Liver (tissue), 8 donors: ENCODE measurements at regions not wholly inside any gene's neighbourhood (a gene's known extent, or its start where the extent isn't known, plus 50 kb on each side); places are given as distances from the start of the nearest gene placed in this dataset.

ENCODE experiments used
- DNase-seq: peaks from one replicate; pipeline ENCODE4 v3.0.0-alpha.2; 2017; ENCODE audit warnings: low spot score
- H3K27ac ChIP-seq, 2 donors: one replicate each; pipeline ENCODE4 v1.7.0; 2013; ENCODE audit warnings: inconsistent platforms in 2 of 2, low read length in 2 of 2, control low read depth in 1 of 2, low read depth in 1 of 2, mild to moderate bottlenecking in 1 of 2
- H3K27me3 ChIP-seq, 4 donors: one replicate each; pipeline versions ENCODE4 v1.6.1 to v1.7.0; 2013; ENCODE audit warnings: low read length in 3 of 4, inconsistent platforms in 1 of 4, mild to moderate bottlenecking in 1 of 4, moderate library complexity in 1 of 4; ENCODE audit not compliant: control insufficient read depth in 4 of 4, insufficient read depth in 4 of 4
- H3K36me3 ChIP-seq, 4 donors: one replicate each; pipeline versions ENCODE4 v1.6.1 to v1.7.0; 2013; ENCODE audit warnings: low read length in 3 of 4, mild to moderate bottlenecking in 3 of 4, low read depth in 1 of 4, moderate library complexity in 1 of 4; ENCODE audit not compliant: control insufficient read depth in 4 of 4, insufficient read depth in 3 of 4
- H3K4me1 ChIP-seq, 4 donors: one replicate each; pipeline versions ENCODE4 v1.6.1 to v1.7.0; 2013; ENCODE audit warnings: low read length in 3 of 4, mild to moderate bottlenecking in 3 of 4, moderate library complexity in 1 of 4; ENCODE audit not compliant: control insufficient read depth in 4 of 4, insufficient read depth in 4 of 4
- H3K4me3 ChIP-seq, 3 donors: one replicate each; pipeline versions ENCODE4 v1.6.1 to v1.7.0; 2013; ENCODE audit warnings: low read length in 3 of 3, control low read depth in 1 of 3, low read depth in 1 of 3, mild to moderate bottlenecking in 1 of 3
- H3K9ac ChIP-seq, 2 donors: one replicate each; pipeline ENCODE4 v1.7.0; 2013; ENCODE audit warnings: low read length in 2 of 2, mild to moderate bottlenecking in 2 of 2, moderate library complexity in 2 of 2, control low read depth in 1 of 2, low read depth in 1 of 2
- H3K9me3 ChIP-seq, 4 donors: one replicate each; pipeline versions ENCODE4 v1.6.1 to v1.7.0; 2013; ENCODE audit warnings: low read length in 3 of 4; ENCODE audit not compliant: control insufficient read depth in 4 of 4
- FOXA1 ChIP-seq: IDR thresholded peaks from 2 replicates; pipeline ENCODE4 v1.6.1; 2016; ENCODE audit warnings: antibody characterized with exemption
- GABPA ChIP-seq, 2 donors: IDR thresholded peaks in 1 of 2; conservative IDR thresholded peaks in 1 of 2; 2 replicates each; pipeline ENCODE4 v1.6.1; 2016; ENCODE audit warnings: antibody characterized with exemption in 2 of 2, mild to moderate bottlenecking in 1 of 2, moderate library complexity in 1 of 2
- HNF4A ChIP-seq, 2 donors: conservative IDR thresholded peaks; 2 replicates each; pipeline ENCODE4 v1.6.1; 2016; ENCODE audit warnings: antibody characterized with exemption in 2 of 2, mild to moderate bottlenecking in 2 of 2
- HNF4G ChIP-seq: IDR thresholded peaks from 2 replicates; pipeline ENCODE4 v1.6.1; 2016; ENCODE audit warnings: antibody characterized with exemption
- MAX ChIP-seq: IDR thresholded peaks from 2 replicates; pipeline ENCODE4 v1.6.1; 2016; ENCODE audit warnings: antibody characterized with exemption
- NR2F2 ChIP-seq: IDR thresholded peaks from 2 replicates; pipeline ENCODE4 v1.6.1; 2016; ENCODE audit warnings: antibody characterized with exemption
- RAD21 ChIP-seq, 2 donors: IDR thresholded peaks; 2 replicates each; pipeline ENCODE4 v1.6.1; 2016; ENCODE audit warnings: antibody characterized with exemption in 2 of 2, mild to moderate bottlenecking in 2 of 2
- RXRA ChIP-seq, 2 donors: IDR thresholded peaks; 2 replicates each; pipeline ENCODE4 v1.6.1; 2017 to 2018; ENCODE audit warnings: antibody characterized with exemption in 2 of 2, mild to moderate bottlenecking in 1 of 2
- SP1 ChIP-seq: IDR thresholded peaks from 2 replicates; pipeline ENCODE4 v1.6.1; 2018; ENCODE audit warnings: antibody characterized with exemption, mild to moderate bottlenecking
- TAF1 ChIP-seq: conservative IDR thresholded peaks from 2 replicates; pipeline ENCODE4 v1.6.1; 2016; ENCODE audit warnings: antibody characterized with exemption, mild to moderate bottlenecking
- YY1 ChIP-seq: IDR thresholded peaks from 2 replicates; pipeline ENCODE4 v1.6.1; 2016; ENCODE audit warnings: antibody characterized with exemption, mild to moderate bottlenecking
- ZBTB33 ChIP-seq: IDR thresholded peaks from 2 replicates; pipeline ENCODE4 v1.6.1; 2016; ENCODE audit warnings: antibody characterized with exemption
- WGBS: extraction: QIAGEN DNeasy Blood & Tissue Kit; methylation state at CpG from one replicate; pipeline ENCODE4 v1.1.7; 2013; 5-methylcytosine and 5-hydroxymethylcytosine counted together
- TF ChIP-seq, protein P1 (sequence below): fragments of 150-350 bp; IDR thresholded peaks from 2 replicates; pipeline ENCODE4 v1.5.1; 2017; ENCODE audit warnings: improper control_type of control experiment, low read depth, low read length; ENCODE audit not compliant: missing input control
- TF ChIP-seq, protein P2 (sequence below): IDR thresholded peaks from 2 replicates; pipeline ENCODE4 v1.6.1; 2016; ENCODE audit warnings: antibody characterized with exemption, mild to moderate bottlenecking
- donor health status: healthy.
- donor health status: healthy.
- donor health status: healthy.
- donor health status: healthy.
- donor health status: healthy.

DNA sequence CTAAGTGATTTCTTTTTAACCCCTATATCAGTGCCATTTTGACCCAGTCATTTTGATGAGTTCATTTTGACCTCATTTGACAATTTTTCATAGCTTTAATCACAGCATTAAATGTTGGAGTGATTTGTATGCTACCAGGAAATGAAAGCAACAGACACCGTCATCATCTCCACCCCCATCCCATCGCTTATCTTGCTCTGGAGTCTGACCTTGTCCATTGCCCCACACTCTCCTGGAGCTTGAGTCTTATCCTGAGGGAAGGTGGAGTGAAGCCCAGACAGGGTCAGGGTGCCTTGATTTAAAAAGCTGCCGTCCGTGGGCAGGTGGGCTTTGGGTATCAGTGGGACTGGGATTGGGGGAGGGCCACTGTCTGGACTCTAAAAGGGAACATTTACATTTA is 94.7 kb upstream of the JCAD start:
- Histone ChIP-seq H3K27me3 (no peaks in the 10 kb centered on the region), H3K36me3 (no peaks in the 10 kb centered on the region), H3K9me3 (no peaks in the 10 kb centered on the region), H3K4me1 (no peaks in the 10 kb centered on the region), H3K27ac (no peak overlapping the region), H3K9ac (no peak overlapping the region), H3K4me3 (no peak overlapping the region)
- no peak for DNase-seq
- 83% methylated on average over 4 of the region's 4 CpGs for WGBS
- TF ChIP-seq, protein P1, sequence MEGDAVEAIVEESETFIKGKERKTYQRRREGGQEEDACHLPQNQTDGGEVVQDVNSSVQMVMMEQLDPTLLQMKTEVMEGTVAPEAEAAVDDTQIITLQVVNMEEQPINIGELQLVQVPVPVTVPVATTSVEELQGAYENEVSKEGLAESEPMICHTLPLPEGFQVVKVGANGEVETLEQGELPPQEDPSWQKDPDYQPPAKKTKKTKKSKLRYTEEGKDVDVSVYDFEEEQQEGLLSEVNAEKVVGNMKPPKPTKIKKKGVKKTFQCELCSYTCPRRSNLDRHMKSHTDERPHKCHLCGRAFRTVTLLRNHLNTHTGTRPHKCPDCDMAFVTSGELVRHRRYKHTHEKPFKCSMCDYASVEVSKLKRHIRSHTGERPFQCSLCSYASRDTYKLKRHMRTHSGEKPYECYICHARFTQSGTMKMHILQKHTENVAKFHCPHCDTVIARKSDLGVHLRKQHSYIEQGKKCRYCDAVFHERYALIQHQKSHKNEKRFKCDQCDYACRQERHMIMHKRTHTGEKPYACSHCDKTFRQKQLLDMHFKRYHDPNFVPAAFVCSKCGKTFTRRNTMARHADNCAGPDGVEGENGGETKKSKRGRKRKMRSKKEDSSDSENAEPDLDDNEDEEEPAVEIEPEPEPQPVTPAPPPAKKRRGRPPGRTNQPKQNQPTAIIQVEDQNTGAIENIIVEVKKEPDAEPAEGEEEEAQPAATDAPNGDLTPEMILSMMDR, result no peak
- TF ChIP-seq MAX, result no peak
- TF ChIP-seq GABPA (IDR thresholded peaks at IDR 0.05 in 1 of 2, conservative IDR thresholded peaks at IDR 0.05 in 1 of 2), result no peak
- no peak for TF ChIP-seq FOXA1
- no peak for TF ChIP-seq HNF4G
- no peak for TF ChIP-seq ZBTB33
- no peak for TF ChIP-seq NR2F2
- no peak for TF ChIP-seq RXRA (IDR thresholded peaks at IDR 0.05)
- no peak for TF ChIP-seq YY1
- TF ChIP-seq SP1, result no peak
- TF ChIP-seq HNF4A (conservative IDR thresholded peaks at IDR 0.05), result no peak
- TF ChIP-seq RAD21 (IDR thresholded peaks at IDR 0.05), result no peak
- no peak for TF ChIP-seq TAF1
- TF ChIP-seq, protein P2, sequence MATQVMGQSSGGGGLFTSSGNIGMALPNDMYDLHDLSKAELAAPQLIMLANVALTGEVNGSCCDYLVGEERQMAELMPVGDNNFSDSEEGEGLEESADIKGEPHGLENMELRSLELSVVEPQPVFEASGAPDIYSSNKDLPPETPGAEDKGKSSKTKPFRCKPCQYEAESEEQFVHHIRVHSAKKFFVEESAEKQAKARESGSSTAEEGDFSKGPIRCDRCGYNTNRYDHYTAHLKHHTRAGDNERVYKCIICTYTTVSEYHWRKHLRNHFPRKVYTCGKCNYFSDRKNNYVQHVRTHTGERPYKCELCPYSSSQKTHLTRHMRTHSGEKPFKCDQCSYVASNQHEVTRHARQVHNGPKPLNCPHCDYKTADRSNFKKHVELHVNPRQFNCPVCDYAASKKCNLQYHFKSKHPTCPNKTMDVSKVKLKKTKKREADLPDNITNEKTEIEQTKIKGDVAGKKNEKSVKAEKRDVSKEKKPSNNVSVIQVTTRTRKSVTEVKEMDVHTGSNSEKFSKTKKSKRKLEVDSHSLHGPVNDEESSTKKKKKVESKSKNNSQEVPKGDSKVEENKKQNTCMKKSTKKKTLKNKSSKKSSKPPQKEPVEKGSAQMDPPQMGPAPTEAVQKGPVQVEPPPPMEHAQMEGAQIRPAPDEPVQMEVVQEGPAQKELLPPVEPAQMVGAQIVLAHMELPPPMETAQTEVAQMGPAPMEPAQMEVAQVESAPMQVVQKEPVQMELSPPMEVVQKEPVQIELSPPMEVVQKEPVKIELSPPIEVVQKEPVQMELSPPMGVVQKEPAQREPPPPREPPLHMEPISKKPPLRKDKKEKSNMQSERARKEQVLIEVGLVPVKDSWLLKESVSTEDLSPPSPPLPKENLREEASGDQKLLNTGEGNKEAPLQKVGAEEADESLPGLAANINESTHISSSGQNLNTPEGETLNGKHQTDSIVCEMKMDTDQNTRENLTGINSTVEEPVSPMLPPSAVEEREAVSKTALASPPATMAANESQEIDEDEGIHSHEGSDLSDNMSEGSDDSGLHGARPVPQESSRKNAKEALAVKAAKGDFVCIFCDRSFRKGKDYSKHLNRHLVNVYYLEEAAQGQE, result no peak

GRCh38 chr10:30151581-30152389 is 92.4 kb upstream of the JCAD start:
- Histone ChIP-seq H3K9ac (no peak overlapping the region), H3K27ac (no peak overlapping the region), H3K36me3 (no peaks in the 10 kb centered on the region), H3K4me1 (no peaks in the 10 kb centered on the region), H3K27me3 (no peaks in the 10 kb centered on the region), H3K4me3 (no peak overlapping the region), H3K9me3 (no peaks in the 10 kb centered on the region)
- TF ChIP-seq HNF4A (conservative IDR thresholded peaks at IDR 0.05) (no peak), YY1 (no peak), RAD21 (IDR thresholded peaks at IDR 0.05) (no peak), HNF4G (no peak)
- peak; percentile 49 for DNase-seq
- WGBS, result 86% methylated on average over 8 of the region's 8 CpGs
